ENCODE measurements at regions not wholly inside any gene's neighbourhood (a gene's known extent, or its start where the extent isn't known, plus 50 kb on each side); places are given as distances from the start of the nearest gene placed in this dataset.

DNA sequence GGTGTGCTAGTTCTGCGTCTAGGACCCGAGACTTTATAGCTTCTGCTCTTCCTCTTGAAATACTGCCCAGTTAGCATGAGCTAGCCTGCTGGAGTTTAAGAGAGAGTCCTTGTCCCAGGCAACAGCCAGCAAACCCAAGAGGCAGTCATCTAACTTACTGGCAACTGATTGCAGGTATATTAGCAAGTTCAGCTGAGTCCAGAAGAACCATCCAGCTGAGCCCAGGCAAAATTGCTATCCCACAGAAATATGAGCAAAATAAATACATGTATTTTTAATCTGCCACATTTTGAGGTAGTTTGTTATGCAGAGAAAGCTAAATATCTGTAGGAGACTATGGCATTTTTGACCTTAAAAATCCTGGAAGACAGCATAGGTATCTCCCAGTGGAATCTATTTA is 174.4 kb upstream of the CMC1 start:
- H3K4me3 ChIP-seq, result no peak overlapping the region
- 92 to 94% methylated on average over 2 of the region's 2 CpGs for WGBS, 2 donors
- TF ChIP-seq POLR2A (IDR thresholded peaks at IDR 0.05) (no peak), EP300 (IDR thresholded peaks at IDR 0.05) (no peak), POLR2AphosphoS5 (IDR thresholded peaks at IDR 0.05) (no peak)
- TF ChIP-seq, protein P1, sequence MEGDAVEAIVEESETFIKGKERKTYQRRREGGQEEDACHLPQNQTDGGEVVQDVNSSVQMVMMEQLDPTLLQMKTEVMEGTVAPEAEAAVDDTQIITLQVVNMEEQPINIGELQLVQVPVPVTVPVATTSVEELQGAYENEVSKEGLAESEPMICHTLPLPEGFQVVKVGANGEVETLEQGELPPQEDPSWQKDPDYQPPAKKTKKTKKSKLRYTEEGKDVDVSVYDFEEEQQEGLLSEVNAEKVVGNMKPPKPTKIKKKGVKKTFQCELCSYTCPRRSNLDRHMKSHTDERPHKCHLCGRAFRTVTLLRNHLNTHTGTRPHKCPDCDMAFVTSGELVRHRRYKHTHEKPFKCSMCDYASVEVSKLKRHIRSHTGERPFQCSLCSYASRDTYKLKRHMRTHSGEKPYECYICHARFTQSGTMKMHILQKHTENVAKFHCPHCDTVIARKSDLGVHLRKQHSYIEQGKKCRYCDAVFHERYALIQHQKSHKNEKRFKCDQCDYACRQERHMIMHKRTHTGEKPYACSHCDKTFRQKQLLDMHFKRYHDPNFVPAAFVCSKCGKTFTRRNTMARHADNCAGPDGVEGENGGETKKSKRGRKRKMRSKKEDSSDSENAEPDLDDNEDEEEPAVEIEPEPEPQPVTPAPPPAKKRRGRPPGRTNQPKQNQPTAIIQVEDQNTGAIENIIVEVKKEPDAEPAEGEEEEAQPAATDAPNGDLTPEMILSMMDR (IDR thresholded peaks at IDR 0.05), result no peak
- no peaks in the 10 kb centered on the region for H3K27me3 ChIP-seq
- peaks cover 0 to 3% (median 2%) of the 10 kb centered on the region in 4 donors for H3K9me3 ChIP-seq
- DNase-seq, result no peak
- no peaks in the 10 kb centered on the region for H3K36me3 ChIP-seq
- H3K4me1 ChIP-seq, result no peaks in the 10 kb centered on the region
- intact Hi-C loops (cut with DNase I), result no loop called here
- no peak overlapping the region for H3K27ac ChIP-seq

- Histone ChIP-seq H3K4me3 (no peak overlapping the region), H3K9me3 (peaks cover 0 to 3% (median 2%) of the 10 kb centered on the region in 4 donors), H3K4me1 (no peaks in the 10 kb centered on the region), H3K27ac (no peak overlapping the region), H3K36me3 (no peaks in the 10 kb centered on the region), H3K27me3 (no peaks in the 10 kb centered on the region)
- TF ChIP-seq EP300 (IDR thresholded peaks at IDR 0.05), result no peak
- 12 to 57% methylated on average over 2 of the region's 2 CpGs for WGBS, 2 donors
- no peak for DNase-seq
- intact Hi-C loops (cut with DNase I), result no loop called here
Observed at GRCh38 chr3:28068342-28068741, 173.1 kb upstream of the CMC1 start.

DNA sequence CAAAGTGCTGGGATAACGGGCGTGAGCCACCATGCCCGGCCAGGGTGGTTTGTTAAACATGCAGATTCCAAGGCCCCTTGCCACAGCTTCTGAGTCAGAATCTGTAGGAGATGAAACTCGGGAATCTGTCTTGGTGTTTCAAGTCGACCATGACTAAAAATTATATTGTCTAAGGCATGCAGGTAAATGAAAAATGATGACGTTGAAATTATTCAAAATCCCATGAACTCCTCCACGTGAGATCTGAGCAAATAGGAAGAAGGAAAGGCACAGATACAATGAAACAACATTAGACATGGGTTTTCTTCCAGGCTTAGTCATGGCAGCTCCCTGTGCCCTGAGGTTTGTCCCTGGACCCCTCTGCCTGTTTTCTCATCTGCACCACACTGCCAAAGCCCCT is 172.0 kb upstream of the CMC1 start:
- intact Hi-C loops (cut with DNase I), result no loop called here

GRCh38 chr3:28076246-28076645 is 165.2 kb upstream of the CMC1 start:
- intact Hi-C loops (cut with DNase I), result no loop called here
- Histone ChIP-seq H3K36me3 (no peaks in the 10 kb centered on the region), H3K27ac (no peak overlapping the region), H3K9me3 (no peaks in the 10 kb centered on the region), H3K4me1 (no peaks in the 10 kb centered on the region), H3K27me3 (no peaks in the 10 kb centered on the region), H3K4me3 (no peak overlapping the region)
- 93 to 94% methylated on average over 1 of the region's 1 CpG for WGBS, 2 donors
- DNase-seq, result no peak
- no peak for TF ChIP-seq POLR2AphosphoS5 (IDR thresholded peaks at IDR 0.05)
- TF ChIP-seq EP300 (IDR thresholded peaks at IDR 0.05), result no peak
- no peak for TF ChIP-seq POLR2A (IDR thresholded peaks at IDR 0.05)
- TF ChIP-seq, protein P1 (IDR thresholded peaks at IDR 0.05), result no peak

More for the DNA sequence above, 172.0 kb upstream of the CMC1 start:
- Histone ChIP-seq H3K27ac (no peak overlapping the region), H3K27me3 (no peaks in the 10 kb centered on the region), H3K4me1 (no peaks in the 10 kb centered on the region), H3K4me3 (no peak overlapping the region), H3K36me3 (no peaks in the 10 kb centered on the region), H3K9me3 (peaks cover 0 to 3% (median 2%) of the 10 kb centered on the region in 4 donors)
- WGBS, 2 donors, result 91 to 92% methylated on average over 7 of the region's 7 CpGs
- DNase-seq, result no peak
- TF ChIP-seq POLR2A (IDR thresholded peaks at IDR 0.05) (no peak), EP300 (IDR thresholded peaks at IDR 0.05) (no peak), POLR2AphosphoS5 (IDR thresholded peaks at IDR 0.05) (no peak)
- TF ChIP-seq, protein P1 (IDR thresholded peaks at IDR 0.05), result no peak

- no peaks in the 10 kb centered on the region for H3K9me3 ChIP-seq
- WGBS, 2 donors, result 79 to 83% methylated on average over 7 of the region's 7 CpGs
- intact Hi-C loops (cut with DNase I), result no loop called here
- DNase-seq, result no peak
- no peaks in the 10 kb centered on the region for H3K27me3 ChIP-seq
- H3K4me3 ChIP-seq, result no peak overlapping the region
- no peak for TF ChIP-seq POLR2A (IDR thresholded peaks at IDR 0.05)
- TF ChIP-seq POLR2AphosphoS5 (IDR thresholded peaks at IDR 0.05), result no peak
- TF ChIP-seq, protein P1 (IDR thresholded peaks at IDR 0.05), result no peak
- TF ChIP-seq EP300 (IDR thresholded peaks at IDR 0.05), result no peak
- H3K4me1 ChIP-seq, result no peaks in the 10 kb centered on the region
- H3K36me3 ChIP-seq, result no peaks in the 10 kb centered on the region
- no peak overlapping the region for H3K27ac ChIP-seq
Observed at GRCh38 chr3:28077572-28077971, 163.8 kb upstream of the CMC1 start.
